HG03039 (cell line): ENCODE measurements at regions not wholly inside any gene's neighbourhood (a gene's known extent, or its start where the extent isn't known, plus 50 kb on each side); places are given as distances from the start of the nearest gene placed in this dataset.

Experiments used
- ATAC-seq: cut with Tn5 transposase; IDR thresholded peaks from one replicate; pipeline ENCODE4 v1.9.1; 2021; ENCODE audit warnings: mild to moderate bottlenecking, moderate library complexity; ENCODE audit not compliant: unreplicated experiment

DNA sequence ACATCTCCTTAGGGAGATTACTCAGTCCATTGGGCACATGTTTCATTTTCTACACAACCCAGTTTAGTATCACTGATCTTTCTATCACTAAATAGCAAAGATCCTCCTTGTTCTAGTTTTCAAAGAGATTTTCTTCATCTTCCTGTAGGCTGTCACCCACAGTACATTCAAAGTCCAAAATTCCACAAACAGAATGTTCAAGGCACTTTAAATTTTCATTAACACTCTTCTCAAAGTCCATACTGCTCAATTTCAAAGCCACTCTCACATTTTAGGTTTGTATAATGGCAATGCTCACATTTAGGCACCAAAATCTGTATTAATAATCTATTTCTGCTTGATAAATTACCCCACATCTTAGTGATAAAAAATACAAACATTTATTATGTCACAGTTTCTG is 152.8 kb downstream of the FSIP2 start:
- no peak for ATAC-seq

DNA sequence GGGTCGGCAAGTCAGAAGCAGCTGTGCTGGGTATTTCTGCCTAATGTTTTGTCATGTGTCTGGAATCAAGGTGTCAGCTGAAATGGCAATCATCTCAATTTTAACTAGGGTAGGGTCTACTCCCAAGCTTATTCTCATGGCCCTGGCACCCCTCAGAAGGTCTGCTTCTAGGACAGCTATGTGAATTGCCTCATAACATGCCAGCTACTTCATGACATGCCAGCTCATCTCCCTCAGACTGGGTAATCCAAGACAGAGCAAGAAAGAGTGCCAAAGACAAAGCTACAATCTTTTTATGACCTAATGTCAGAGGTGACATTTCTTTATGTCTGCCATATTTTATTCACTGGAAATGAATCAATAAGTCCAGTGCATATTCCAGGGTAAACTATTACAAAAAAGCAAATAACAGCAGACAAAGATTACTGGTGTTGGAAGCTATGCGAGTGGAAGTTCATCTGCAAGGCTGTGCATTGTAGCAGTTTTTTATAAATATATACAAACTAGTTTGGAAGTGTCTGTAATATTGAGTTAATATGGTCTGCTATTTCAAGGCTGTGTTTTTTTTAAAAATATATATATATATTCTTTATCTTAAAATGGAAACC is 153.3 kb downstream of the FSIP2 start:
- ATAC-seq, result no peak

DNA sequence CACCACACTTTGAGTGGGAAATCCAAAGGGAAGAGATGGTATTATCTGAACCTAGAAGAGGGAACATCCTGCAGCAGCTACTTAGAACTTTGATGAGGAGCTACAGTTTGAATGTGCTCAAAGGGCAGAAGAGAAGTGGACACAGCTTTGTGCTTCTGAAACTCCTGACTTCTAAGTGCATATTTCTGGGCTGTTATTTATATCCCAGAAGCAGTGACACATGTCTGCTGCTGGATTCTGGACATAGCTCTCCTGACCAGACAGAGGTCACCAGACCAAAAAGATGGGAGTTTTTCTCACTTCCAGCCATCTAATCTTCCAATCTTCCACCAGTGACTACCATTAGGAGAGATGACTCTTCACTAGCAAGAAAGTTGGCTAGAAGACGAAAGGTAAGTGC is 153.9 kb downstream of the FSIP2 start:
- no peak for ATAC-seq

DNA sequence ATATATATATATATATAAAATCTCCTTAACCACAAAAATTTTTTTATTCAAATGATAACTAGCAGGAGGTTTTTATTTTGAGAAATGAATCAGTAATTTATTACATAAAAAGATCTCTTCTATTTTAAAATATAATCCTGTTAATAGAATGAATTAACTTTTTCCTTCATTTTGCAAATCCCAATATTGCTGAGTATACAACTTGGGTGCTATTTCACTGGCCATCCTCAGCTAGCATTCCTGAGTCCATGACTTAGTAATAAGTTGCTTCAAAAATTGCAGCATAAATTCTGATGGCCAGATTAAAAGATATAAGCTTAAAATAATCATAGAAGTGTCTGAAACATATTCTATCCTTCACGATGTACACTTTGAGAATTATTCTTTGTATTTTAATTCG is 155.6 kb downstream of the FSIP2 start:
- ATAC-seq, result no peak

DNA sequence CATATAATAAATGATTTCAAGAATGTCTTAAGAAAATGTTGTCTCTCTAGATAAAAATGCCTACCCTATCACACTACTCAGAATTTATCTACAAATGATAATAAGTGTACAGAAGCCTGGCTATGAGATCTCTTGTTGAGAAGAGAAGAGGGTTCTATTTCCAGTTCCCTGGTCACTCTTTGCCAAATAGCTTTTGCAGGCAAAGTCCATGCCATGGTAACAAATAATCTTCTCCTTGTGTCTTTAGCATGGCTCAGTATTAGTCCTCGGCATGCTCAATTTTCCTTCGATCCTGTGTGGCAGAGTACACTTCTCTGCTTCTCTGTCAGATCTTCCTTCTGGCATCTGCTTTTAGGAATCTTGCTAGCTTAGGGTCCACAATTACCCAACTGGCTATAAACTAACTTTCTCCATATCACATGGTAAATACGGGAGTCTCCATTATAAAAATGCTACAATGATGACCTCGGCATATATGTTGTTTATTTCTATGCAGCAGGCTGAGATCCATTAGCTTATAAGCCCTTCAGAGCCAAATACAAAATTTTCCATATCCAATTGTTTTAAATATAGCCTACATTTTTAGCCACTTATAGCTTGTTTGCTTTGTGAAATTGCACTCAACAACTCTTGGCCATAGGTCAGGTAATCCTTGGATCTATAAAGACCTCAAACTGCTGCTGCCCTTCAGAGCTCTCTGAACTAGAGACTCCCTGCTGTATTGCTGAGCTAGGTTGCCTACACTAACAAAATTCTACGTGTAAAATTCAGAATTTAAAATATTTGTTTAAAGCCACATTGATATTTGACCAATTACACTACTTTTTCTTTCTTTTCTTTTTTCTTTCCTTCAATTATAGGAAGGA is 157.5 kb downstream of the FSIP2 start:
- no peak for ATAC-seq

DNA sequence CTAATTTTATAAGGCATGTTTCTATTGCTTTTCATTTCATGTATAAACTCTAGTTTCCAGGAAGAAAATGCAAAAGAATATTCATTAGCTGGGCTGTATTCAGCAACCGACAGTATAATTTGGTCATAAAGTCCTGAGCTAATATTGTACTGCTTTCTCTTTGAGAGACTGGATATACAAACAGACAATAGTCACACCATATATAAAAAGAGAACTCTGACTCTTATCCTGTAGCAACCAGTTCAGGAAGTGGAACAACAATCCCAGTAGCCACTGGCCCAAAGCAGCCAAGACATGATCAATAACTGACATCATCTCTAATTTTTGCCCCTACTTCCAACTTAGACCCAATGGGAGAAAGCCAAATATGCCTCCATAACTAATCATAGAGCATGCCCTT is 160.8 kb downstream of the FSIP2 start:
- no peak for ATAC-seq

DNA sequence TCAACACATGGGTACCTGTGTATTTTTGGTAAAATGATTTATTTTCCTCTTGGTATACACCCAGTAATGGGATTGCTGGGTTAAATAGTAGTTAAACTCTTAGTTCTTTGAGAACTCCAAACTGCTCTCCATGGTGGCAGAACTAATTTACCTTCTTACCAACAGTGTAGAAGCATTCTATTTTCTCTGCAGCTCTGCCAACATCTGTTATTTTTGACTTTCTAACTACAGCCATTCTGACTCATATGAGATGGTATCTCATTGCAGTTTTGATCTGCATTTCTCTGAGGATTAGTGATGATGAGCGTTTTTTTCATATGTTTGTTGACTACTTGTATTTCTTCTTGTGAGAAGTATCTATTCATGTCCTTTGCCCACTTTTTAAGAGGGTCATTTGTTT is 180.6 kb downstream of the FSIP2 start:
- ATAC-seq, result no peak

DNA sequence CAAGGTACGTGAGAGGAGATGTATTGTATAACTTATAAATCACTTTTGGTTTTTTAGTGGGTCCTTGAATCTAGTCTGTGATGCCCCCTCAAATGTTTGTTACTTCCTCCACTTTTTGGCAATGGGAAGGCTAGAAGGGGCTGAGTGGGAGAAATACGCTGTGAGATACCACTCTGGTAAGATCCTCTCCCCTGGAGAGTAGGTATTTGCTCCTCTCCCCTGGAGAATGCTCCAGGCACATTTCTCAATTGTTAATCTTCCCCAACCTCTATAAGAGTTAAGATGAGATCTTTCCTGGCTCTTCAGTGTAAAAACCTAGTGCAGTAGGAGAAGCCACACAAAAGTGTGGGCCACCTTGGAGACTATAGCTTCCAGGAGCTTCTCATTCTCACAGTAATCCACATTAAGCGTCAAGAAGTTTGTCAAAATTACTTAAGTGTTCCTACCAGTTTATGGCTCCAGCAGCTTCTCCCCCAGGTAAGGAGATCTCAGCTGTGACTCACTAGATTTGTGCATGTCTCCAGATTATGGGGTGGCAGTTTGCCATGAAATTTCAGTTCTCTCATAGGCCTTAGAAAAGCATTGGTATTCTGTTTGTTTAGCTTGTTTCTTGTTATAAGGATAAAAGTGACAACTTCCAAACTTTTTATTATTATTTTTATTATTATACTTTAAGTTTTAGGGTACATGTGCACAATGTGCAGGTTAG is 182.6 kb downstream of the FSIP2 start:
- no peak for ATAC-seq

DNA sequence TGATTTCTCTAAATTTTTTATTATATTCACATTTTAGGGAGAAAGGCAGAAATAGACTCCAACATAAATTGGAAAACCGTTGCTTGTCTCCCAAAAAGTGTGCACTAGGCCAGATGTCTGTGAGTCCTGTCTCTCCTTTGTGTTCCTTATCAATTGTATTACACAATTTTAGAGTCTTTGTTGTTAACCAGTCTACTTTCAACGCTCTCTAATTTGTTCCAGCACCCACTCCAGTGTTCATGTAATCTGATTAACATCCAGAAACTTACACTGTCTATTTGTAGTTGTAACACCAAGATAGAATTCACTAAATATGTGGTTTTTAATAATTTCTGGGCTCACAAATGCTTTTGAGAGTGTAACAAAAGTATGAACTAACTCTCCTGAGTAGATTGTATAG is 195.6 kb downstream of the FSIP2 start:
- ATAC-seq, result no peak

DNA sequence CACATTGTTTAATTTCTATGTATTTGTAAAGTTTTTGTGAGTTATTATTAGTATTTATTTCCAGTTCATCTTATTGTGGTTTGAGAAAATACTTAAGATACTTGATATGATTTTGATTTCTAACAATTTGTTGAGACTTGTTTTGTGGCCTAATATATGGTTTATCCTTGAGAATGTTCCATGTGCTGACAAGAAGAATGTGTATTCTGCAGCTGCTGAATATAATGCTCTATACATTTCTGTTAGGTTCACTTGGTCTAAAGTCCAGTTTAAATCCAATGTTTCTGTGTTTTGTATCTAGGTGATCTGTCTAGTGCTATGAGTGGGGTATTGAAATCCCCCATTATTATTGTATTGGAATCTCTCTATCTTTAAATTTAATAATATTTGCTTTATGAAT is 201.3 kb downstream of the FSIP2 start:
- ATAC-seq, result no peak

DNA sequence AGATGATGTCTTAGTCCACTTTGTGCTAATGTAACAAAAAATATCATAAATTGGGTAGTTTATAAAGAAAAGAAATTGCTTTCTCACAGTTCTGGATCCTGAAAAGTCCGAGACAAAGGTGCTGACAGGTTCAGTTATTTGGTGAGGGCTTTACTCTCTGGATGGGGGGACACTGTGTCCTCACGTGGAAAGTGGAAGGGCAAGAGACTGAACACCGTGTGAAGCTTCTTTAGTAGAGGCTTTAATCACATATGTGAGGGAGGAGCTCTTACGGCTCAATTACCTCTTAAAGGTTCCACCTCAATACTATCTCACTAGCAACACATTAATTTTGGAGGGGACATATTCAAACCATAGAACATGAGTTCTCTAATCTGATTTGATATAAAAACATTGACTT is 204.3 kb downstream of the FSIP2 start:
- ATAC-seq, result no peak

DNA sequence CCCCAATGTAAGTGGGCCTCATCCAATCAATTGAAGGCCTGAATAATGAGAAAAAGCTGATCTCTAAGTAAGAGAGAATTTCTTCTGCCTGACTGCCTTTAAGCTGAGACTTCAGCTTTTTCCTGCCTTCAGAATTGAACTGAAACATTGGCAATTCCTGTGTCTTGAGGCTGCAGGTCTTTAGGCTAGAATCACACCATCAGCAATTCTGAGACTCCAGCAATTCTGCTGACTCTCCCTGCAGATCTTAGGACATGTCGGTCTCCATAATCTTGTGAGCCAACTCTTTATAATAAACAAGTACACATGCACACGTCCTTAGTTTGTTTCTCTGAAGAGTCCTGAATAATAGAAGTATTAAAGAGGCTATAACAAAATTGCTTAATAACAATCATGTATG is 209.1 kb downstream of the FSIP2 start:
- ATAC-seq, result no peak

DNA sequence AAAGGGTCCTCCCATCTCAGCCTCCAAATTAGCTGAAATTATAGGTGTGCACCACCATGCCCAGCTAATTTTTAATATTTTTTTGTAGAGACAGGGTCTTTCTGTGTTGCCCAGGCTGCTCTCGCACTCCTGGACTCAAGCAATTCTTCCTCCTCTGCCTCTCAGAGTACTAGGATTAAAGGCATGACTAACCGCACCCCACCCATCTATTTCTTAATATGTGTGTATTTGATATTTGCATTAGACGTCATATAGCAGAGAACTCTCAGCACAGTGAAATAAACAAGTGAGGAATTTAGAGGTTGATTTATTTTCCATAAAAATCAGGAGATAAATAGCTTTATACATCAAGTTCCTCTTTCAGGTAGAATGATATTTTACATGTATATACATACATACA is 213.5 kb downstream of the FSIP2 start:
- ATAC-seq, result no peak

DNA sequence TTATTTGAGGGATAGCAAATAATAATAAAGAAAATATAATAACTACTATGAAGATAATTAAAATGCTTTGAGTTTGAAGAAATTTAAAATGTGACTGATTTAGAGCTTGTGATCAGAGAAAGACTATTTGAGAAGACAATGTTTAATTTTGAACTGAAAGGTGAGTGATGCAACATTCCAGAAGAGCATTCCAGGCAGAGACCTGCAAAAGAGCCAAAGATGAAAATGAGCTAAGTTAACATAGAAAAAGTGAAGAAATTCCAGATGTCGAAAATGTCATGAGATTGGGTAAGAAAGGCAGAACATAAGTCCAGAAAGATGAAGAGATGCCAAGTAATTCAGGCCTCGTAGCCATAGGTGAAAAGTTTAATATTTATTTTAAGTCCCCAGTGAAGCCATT is 215.8 kb downstream of the FSIP2 start:
- no peak for ATAC-seq

DNA sequence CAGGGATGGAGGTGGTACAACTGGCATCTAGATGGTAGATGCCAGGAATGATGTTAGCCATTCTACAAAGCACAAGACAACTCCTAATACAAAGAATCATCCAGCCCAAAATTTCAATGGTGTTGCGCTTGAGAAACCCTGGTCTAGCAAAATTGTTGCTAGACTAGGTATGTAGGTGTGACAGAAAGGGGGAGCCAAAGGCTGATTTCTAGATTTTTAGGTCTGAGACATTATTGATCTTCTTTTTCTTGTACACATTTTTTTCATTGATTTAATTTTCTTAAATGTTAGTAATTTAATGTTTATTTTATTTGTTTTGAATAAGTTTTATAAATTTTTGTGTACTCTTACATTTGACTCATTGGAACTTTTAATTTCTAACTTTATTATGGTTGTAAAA is 216.4 kb downstream of the FSIP2 start:
- no peak for ATAC-seq

DNA sequence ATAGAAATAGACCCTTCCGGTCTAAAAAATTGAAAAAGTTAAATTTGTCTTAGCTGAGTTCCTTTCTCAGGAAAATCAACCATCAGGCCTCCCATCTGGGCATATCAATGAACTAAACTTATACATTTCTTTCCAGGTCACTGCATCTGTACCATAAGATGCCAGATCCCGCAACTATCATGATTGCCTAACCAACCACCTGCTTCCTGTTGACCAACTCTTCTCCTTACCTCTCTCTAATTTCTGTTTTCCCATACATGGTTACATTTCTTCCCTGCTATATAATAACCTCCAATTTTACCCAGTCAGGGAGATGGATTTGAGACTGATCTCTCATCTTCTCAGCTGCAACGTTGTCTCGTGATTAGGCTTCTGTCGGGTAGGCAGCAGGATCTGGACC is 228.7 kb downstream of the FSIP2 start:
- ATAC-seq, result no peak

DNA sequence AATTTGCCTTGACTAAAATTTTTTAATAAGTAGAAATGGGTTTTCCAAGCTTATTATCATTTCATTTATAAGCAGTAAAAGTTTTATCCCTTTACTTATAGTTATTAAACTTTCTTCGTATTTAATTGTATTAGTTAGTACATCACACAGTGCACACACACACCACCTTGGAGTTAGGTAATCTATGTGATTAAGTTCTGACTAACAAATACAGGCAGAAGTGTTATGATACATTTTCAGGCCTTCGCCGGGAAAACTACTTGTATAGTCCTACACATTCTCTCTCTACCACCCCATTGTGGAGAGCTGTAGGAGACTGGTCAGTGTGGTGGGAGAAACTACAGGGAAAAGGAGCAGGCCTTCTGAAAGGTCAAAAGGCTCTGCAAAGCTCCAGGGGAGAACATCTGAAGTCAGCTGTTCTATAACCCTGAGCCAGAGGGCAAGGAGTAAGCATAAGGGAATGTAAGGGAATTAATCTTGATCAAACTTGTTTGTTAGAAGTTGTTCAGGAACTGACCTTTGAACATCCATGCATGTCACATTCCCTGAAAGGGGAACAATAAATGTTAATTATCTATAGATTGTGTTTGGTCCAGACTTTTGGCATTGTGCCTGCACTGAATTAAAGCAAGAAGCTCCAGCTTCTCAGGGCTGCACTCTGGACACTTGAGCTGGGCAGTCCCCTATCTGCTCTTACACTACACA is 231.7 kb downstream of the FSIP2 start:
- ATAC-seq, result no peak

DNA sequence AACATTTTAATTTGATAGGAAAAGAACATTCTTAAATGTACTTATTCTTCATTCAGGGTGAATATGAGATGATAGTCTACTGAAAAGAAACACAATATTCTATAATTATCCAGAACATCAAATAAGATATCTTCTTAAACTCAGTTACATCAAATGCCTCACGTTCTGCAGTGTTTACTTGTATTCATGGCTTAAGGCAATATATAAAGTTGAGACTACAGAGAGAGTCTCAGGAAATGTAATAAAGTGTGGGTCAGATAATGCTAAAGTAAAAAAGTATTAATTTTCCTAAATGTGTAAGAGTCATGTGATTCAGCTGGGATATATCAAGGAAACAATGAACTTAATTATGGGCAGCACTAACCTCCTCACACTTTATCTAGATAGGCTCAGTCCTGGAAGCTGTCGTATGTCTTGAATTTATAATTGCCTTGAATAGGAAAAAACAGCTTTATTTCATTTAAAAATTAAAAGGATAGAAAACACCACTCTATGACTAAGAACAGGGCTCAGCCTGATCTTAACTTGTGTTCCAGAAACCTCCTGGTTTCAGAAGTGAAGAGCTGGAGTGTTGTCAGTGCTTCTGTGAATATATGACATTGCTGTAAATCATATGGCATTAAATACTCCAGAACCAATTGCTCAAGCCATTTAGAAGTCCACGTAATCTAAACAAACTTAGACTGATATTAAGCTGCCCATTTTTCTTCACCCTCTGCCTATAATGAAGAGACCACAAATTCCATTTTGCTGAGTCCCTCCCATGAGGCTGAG is 240.2 kb downstream of the FSIP2 start:
- no peak for ATAC-seq

DNA sequence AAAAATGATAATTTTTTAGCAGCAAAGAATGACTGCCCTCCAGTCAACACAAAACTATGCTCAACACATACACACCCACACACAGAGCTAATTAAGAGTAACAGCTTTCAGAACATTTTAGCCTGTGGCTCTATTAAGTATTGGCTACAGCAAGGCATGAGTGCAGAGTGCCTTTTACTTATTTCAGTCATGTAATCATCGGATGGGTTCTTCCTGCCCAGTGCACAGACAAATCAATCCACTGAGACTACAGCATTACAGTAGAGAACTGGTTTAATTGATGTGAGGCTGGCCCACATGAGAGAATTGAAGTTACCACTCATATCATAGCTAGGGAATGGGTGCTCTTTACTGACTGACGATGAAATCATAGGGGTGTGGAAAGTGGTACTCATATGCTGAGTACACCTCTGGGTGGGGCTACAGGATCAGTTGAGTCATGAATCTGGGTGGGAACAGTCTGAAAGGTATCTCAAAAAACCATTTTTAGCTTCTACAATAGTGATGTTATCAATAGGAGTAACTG is 241.0 kb downstream of the FSIP2 start:
- ATAC-seq, result no peak

DNA sequence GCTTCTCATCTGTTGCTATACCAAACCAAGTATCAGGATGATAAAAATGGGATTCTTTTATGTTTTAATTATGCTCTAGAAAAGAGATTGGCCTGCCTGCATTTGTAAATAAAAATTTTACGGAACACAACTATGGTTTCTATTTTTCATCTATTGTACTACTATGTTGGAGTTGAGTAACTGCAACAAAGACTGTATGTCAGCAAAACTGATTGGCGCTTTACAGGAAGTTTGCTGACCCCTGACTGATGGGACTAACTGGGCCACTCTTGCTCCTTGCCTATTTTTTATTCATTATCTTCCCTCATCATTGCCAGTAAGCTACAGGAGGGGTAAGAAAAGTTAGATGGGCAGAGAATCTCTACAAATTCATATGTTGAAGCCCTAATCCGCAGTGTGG is 242.3 kb downstream of the FSIP2 start:
- ATAC-seq, result no peak
